ACHN (cell line): ENCODE measurements at regions not wholly inside any gene's neighbourhood (a gene's known extent, or its start where the extent isn't known, plus 50 kb on each side); places are given as distances from the start of the nearest gene placed in this dataset.
"Not testable (repeated sequence)": the region's sequence is repeated elsewhere in the genome, so short reads cannot be mapped to it uniquely, and the experiment has no call there.

Experiments used
- DNase-seq: peaks from one replicate; pipeline ENCODE4 v3.0.0-alpha.2; 2015
- in situ Hi-C: cut with HindIII; loops from 2 replicates; pipeline ENCODE4 v1.10.0; 2017; ENCODE audit warnings: low sequenced_read_pairs, low pct_ligation_motif_present, low pct_unique_long_range_greater_than_20kb

GRCh38 chr7:15839416-15840100, 153.1 kb upstream of the MEOX2 start:
- DNase-seq = peak; percentile 44
- in situ Hi-C loops = no loop called here

GRCh38 chr7:15838265-15838664, 151.8 kb upstream of the MEOX2 start:
- in situ Hi-C loops = no loop called here
- no peak for DNase-seq

- DNase-seq = no peak
- in situ Hi-C loops = no loop called here
Measured at GRCh38 chr7:15837306-15837950, 150.9 kb upstream of the MEOX2 start.

GRCh38 chr7:15836651-15837050, 150.2 kb upstream of the MEOX2 start:
- in situ Hi-C loops = no loop called here
- DNase-seq = no peak

- in situ Hi-C loops = no loop called here
- DNase-seq = peak; percentile 26
Measured at GRCh38 chr7:15836041-15836440, 149.6 kb upstream of the MEOX2 start.

- in situ Hi-C loops = no loop called here
- no peak for DNase-seq
Measured at GRCh38 chr7:15834446-15834845, 148.0 kb upstream of the MEOX2 start.

GRCh38 chr7:15832996-15833395, 146.5 kb upstream of the MEOX2 start:
- in situ Hi-C loops = no loop called here
- no peak for DNase-seq

- DNase-seq = no peak
- in situ Hi-C loops = no loop called here
Measured at GRCh38 chr7:15831606-15832005, 145.1 kb upstream of the MEOX2 start.

- in situ Hi-C loops = no loop called here
Measured at GRCh38 chr7:15829691-15830090, 143.2 kb upstream of the MEOX2 start.

GRCh38 chr7:15828881-15829280, 142.4 kb upstream of the MEOX2 start:
- no peak for DNase-seq
- in situ Hi-C loops = no loop called here

More at GRCh38 chr7:15829691-15830090, 143.2 kb upstream of the MEOX2 start:
- no peak for DNase-seq

GRCh38 chr7:15821484-15822427, 135.3 kb upstream of the MEOX2 start:
- DNase-seq = no peak
- in situ Hi-C loops = no loop called here

- in situ Hi-C loops = no loop called here
- DNase-seq = no peak
Measured at GRCh38 chr7:15820319-15820718, 133.8 kb upstream of the MEOX2 start.

GRCh38 chr7:15816835-15817426, 130.4 kb upstream of the MEOX2 start:
- in situ Hi-C loops = no loop called here
- DNase-seq = no peak

- DNase-seq = no peak
- in situ Hi-C loops = no loop called here
Measured at GRCh38 chr7:15813448-15813847, 127.0 kb upstream of the MEOX2 start.

- in situ Hi-C loops = not testable (repeated sequence)
Measured at GRCh38 chr7:15810383-15810782, 123.9 kb upstream of the MEOX2 start.

GRCh38 chr7:15809936-15810335, 123.5 kb upstream of the MEOX2 start:
- DNase-seq, in situ Hi-C loops: not testable (repeated sequence)

More at GRCh38 chr7:15810383-15810782, 123.9 kb upstream of the MEOX2 start:
- DNase-seq = not testable (repeated sequence)

- DNase-seq = no peak
- in situ Hi-C loops = no loop called here
Measured at GRCh38 chr7:15805891-15806290, 119.4 kb upstream of the MEOX2 start.

GRCh38 chr7:15802425-15802824, 115.9 kb upstream of the MEOX2 start:
- in situ Hi-C loops = no loop called here
- DNase-seq = no peak

GRCh38 chr7:15801551-15801950, 115.1 kb upstream of the MEOX2 start:
- in situ Hi-C loops = no loop called here
- peak; percentile 89 for DNase-seq
